K562 (cell line): ENCODE measurements at regions not wholly inside any gene's neighbourhood (a gene's known extent, or its start where the extent isn't known, plus 50 kb on each side); places are given as distances from the start of the nearest gene placed in this dataset.

Source experiments
- ATAC-seq: fragments of 200-7000 bp; cut with Tn5 transposase; 3 replicates; pipeline ENCODE4 v1.9.1; 2020; ENCODE audit warnings: moderate library complexity
- BruUV-seq: library from RNA; stranded (reverse); fragments of 400-500 nt; replicated peaks from 2 replicates; lab custom pipeline; 2021; lab: Mats Ljungman, UMichigan
- CTCF ChIA-PET: fragments of 300-600 bp; formaldehyde crosslinking; extraction: SDS; loops from one replicate; lab custom pipeline; 2021; ENCODE audit warnings: low intra/inter-chr PET ratio; lab: Yijun Ruan, JAX
- POLR2A ChIA-PET: fragments of 300-600, 350-650 bp; sonication (Branson Sonifier 250); formaldehyde crosslinking; extraction: SDS; loops from one replicate; lab custom pipeline; 2021; ENCODE audit warnings: antibody characterized with exemption, inconsistent platforms; lab: Yijun Ruan, JAX
- DNase-seq, 4 experiments: peaks; one replicate each; pipeline versions ENCODE4 v3.0.0 to v3.0.0-alpha.2; 2011 to 2018; ENCODE audit warnings: low spot score in 3 of 4, mixed read lengths in 3 of 4; ENCODE audit errors: extremely low read depth in 1 of 4
- FAIRE-seq: peaks from 2 replicates; lab custom pipeline; 2011; peaks lifted over from hg19 to GRCh38; lab: Jason Lieb, UNC
- H2AFZ ChIP-seq: 2 replicates; pipeline ENCODE4 v1.6.0; 2011; ENCODE audit warnings: low read depth, low read length, control low read depth, inconsistent platforms
- H3K27ac ChIP-seq: fragments of 200-600 bp; 3 replicates; pipeline ENCODE4 v1.8.0; 2011; ENCODE audit warnings: low read depth, mild to moderate bottlenecking, control low read depth, inconsistent platforms, low read length, moderate library complexity, mixed read lengths; ENCODE audit errors: extremely low read depth
- H3K27me3 ChIP-seq, 2 experiments: fragments of 300-600 bp in 1 of 2; 2 replicates in 1 of 2; 3 replicates in 1 of 2; pipeline versions ENCODE4 v1.6.0 to v1.8.0; 2011; ENCODE audit warnings: inconsistent platforms in 2 of 2, low read length in 2 of 2, mild to moderate bottlenecking in 1 of 2, mixed read lengths in 1 of 2, moderate library complexity in 1 of 2; ENCODE audit not compliant: control insufficient read depth in 2 of 2, insufficient read depth in 2 of 2
- H3K36me3 ChIP-seq: fragments of 300-600 bp; 3 replicates; pipeline ENCODE4 v1.8.0; 2011; ENCODE audit warnings: mild to moderate bottlenecking, low read length, inconsistent platforms; ENCODE audit not compliant: control insufficient read depth, insufficient read depth
- H3K4me1 ChIP-seq, 2 experiments: fragments of 200-600 bp in 1 of 2; replicated peaks in 1 of 2; 2 replicates in 1 of 2; 3 replicates in 1 of 2; pipeline versions ENCODE4 v1.5.1 to v1.8.0; 2011; ENCODE audit warnings: inconsistent platforms in 2 of 2, low read length in 2 of 2, mild to moderate bottlenecking in 1 of 2, mixed read lengths in 1 of 2, moderate library complexity in 1 of 2; ENCODE audit not compliant: control insufficient read depth in 2 of 2, insufficient read depth in 2 of 2
- H3K4me2 ChIP-seq: 2 replicates; pipeline ENCODE4 v1.6.1; 2011; ENCODE audit warnings: low read length, control low read depth, inconsistent platforms, mixed read lengths; ENCODE audit not compliant: insufficient read depth
- H3K4me3 ChIP-seq: fragments of 200-600 bp; sonication (generic), shearing (Covaris generic); 2 replicates; pipeline ENCODE4 v1.5.1; 2016; ENCODE audit warnings: control low read depth, inconsistent platforms
- H3K79me2 ChIP-seq: fragments of 200-600 bp; 3 replicates; pipeline ENCODE4 v1.8.0; 2011; ENCODE audit warnings: low read length, inconsistent platforms; ENCODE audit not compliant: control insufficient read depth, insufficient read depth
- H3K9ac ChIP-seq, 2 experiments: 2 replicates each; pipeline versions ENCODE4 v1.6.0 to v1.6.1; 2011; ENCODE audit warnings: low read depth in 2 of 2, low read length in 2 of 2, control low read depth in 1 of 2, inconsistent platforms in 1 of 2, mild to moderate bottlenecking in 1 of 2, mixed read lengths in 1 of 2; ENCODE audit not compliant: insufficient read depth in 1 of 2
- H3K9me1 ChIP-seq: one replicate; pipeline ENCODE4 v1.6.0; 2011; ENCODE audit warnings: inconsistent platforms, mild to moderate bottlenecking, low read length, moderate library complexity; ENCODE audit not compliant: control insufficient read depth, insufficient read depth
- H3K9me3 ChIP-seq: replicated peaks from 2 replicates; pipeline ENCODE4 v1.5.1; 2011; ENCODE audit warnings: low read depth, low read length, inconsistent platforms; ENCODE audit not compliant: control insufficient read depth, insufficient read depth
- H4K20me1 ChIP-seq: replicated peaks from 2 replicates; pipeline ENCODE4 v1.6.1; 2011; ENCODE audit warnings: low read length, inconsistent platforms, mixed read lengths; ENCODE audit not compliant: control insufficient read depth, insufficient read depth
- FOXJ2 ChIP-seq: fragments of 200-800 bp; sonication (Bioruptor generic); IDR thresholded peaks from 2 replicates; pipeline ENCODE4 v1.6.1; 2016; ENCODE audit warnings: missing genetic modification characterization, missing compliant biosample characterization
- FOXK2 ChIP-seq, 2 experiments: fragments of 450-650 bp; IDR thresholded peaks in 1 of 2; conservative IDR thresholded peaks in 1 of 2; 2 replicates each; pipeline ENCODE4 v1.6.1; 2016; ENCODE audit warnings: low read depth in 2 of 2, mild to moderate bottlenecking in 1 of 2
- HOXB6 ChIP-seq: fragments of 250-450 bp; sonication (Bioruptor Pico); IDR thresholded peaks from 2 replicates; pipeline ENCODE4 v1.5.1; 2022; ENCODE audit warnings: mild to moderate bottlenecking, borderline replicate concordance
- NEUROD1 ChIP-seq: fragments of 150-350 bp; IDR thresholded peaks from 2 replicates; pipeline ENCODE4 v1.6.1; 2014; ENCODE audit warnings: borderline replicate concordance, low read length, low read depth; ENCODE audit not compliant: partially characterized antibody
- NRF1 ChIP-seq, 2 experiments: fragments of 450-650 bp; IDR thresholded peaks in 1 of 2; conservative IDR thresholded peaks in 1 of 2; 2 replicates each; pipeline ENCODE4 v1.6.1; 2014; ENCODE audit warnings: mild to moderate bottlenecking in 2 of 2
- SAFB ChIP-seq: fragments of 200-400 bp; formaldehyde crosslinking; IDR thresholded peaks from 2 replicates; pipeline ENCODE4 v1.6.1; 2017; ENCODE audit warnings: low read depth, low read length, borderline replicate concordance
- TEAD1 ChIP-seq, 2 experiments: fragments of 450-650 bp in 1 of 2; sonication (generic) in 1 of 2; formaldehyde crosslinking; IDR thresholded peaks; 2 replicates each; pipeline versions ENCODE4 v1.4.0 to v1.8.0; 2020 to 2022; ENCODE audit warnings: mild to moderate bottlenecking in 2 of 2, missing genetic modification reagents in 1 of 2
- ZNF717 ChIP-seq: fragments of 250-450 bp; sonication (Bioruptor Pico); IDR thresholded peaks from 2 replicates; pipeline ENCODE4 v1.5.0; 2021
- WGBS: fragments of 100-300 bp; shearing (Covaris generic); methylation state at CpG from one replicate; pipeline ENCODE4 v1.1.6; 2016; ENCODE audit warnings: low coverage, mixed read lengths; ENCODE audit not compliant: insufficient coverage; ENCODE audit errors: missing lambda C conversion rate; 5-methylcytosine and 5-hydroxymethylcytosine counted together
- in situ Hi-C: fragments of 300-500 bp; cut with MboI; formaldehyde crosslinking; loops from 4 replicates; pipeline ENCODE4 v1.15.0; 2018; ENCODE audit warnings: inconsistent platforms, mixed read lengths
- intact Hi-C: fragments of 100-400 bp; cut with micrococcal nuclease; formaldehyde crosslinking; loops from 2 replicates; pipeline ENCODE4 v1.14.2; 2022
- TF ChIP-seq, protein P1 (sequence below): fragments of 450-650 bp; IDR thresholded peaks from 2 replicates; pipeline ENCODE4 v1.6.1; 2014; ENCODE audit warnings: low read depth, mild to moderate bottlenecking, moderate library complexity, borderline replicate concordance

DNA sequence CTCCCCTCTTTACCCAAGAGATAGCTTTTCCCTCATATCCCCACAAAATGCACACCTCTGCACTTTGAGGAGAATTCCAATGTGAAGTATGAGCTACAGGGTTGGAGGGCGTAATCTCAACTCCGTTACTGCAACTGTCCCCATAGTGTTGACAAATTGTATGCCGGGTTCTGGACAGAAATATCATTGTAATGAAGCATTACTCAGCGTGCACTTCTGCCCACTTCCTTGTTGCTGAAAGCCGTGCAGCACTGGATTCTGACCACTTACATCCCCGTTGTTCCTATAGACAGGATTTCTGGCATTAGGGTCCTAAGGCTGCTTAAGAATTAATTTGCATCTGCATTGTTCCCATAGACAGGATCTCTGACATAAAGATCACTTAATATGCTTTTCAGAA lies 205.6 kb downstream of the RHOU start:
- in situ Hi-C loops: no loop called here
- CTCF ChIA-PET: no interaction called here
- no peak for ATAC-seq
- H3K4me3 ChIP-seq: no peak overlapping the region
- no peaks in the 10 kb centered on the region for H3K4me1 ChIP-seq
- H3K9ac ChIP-seq: no peak overlapping the region
- no peaks in the 10 kb centered on the region for H3K36me3 ChIP-seq
- H3K9me1 ChIP-seq: no peaks in the 10 kb centered on the region
- POLR2A ChIA-PET: no interaction called here
- peaks cover 15% of the 10 kb centered on the region for H4K20me1 ChIP-seq
- no peak overlapping the region for H3K27ac ChIP-seq
- peaks cover 19 to 52% of the 10 kb centered on the region in 2 experiments; a peak in 4 of 5 replicates for H3K27me3 ChIP-seq
- H3K79me2 ChIP-seq: no peaks in the 10 kb centered on the region
- no peak overlapping the region for H2AFZ ChIP-seq
- no peak for FAIRE-seq
- no TSS peak for BruUV-seq
- intact Hi-C loops: no loop called here
- TF ChIP-seq HOXB6 (CRISPR knock-in tag) (no peak), SAFB (no peak), NRF1 (conservative IDR thresholded peaks at IDR 0.05 in 1 of 2, IDR thresholded peaks at IDR 0.05 in 1 of 2) (no peak), TEAD1 (CRISPR knock-in tag; IDR thresholded peaks at IDR 0.05) (no peak), FOXK2 (conservative IDR thresholded peaks at IDR 0.05 in 1 of 2, IDR thresholded peaks at IDR 0.05 in 1 of 2; ENCODE audit: low read depth in 2 of 2) (no peak), NEUROD1 (no peak), ZNF717 (CRISPR knock-in tag) (no peak), FOXJ2 (tag) (no peak)
- TF ChIP-seq, protein P1, sequence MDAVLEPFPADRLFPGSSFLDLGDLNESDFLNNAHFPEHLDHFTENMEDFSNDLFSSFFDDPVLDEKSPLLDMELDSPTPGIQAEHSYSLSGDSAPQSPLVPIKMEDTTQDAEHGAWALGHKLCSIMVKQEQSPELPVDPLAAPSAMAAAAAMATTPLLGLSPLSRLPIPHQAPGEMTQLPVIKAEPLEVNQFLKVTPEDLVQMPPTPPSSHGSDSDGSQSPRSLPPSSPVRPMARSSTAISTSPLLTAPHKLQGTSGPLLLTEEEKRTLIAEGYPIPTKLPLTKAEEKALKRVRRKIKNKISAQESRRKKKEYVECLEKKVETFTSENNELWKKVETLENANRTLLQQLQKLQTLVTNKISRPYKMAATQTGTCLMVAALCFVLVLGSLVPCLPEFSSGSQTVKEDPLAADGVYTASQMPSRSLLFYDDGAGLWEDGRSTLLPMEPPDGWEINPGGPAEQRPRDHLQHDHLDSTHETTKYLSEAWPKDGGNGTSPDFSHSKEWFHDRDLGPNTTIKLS: no peak
- 1% methylated on average over 6 of the region's 6 CpGs for WGBS
- no peak for DNase-seq
- H3K9me3 ChIP-seq: no peaks in the 10 kb centered on the region
- H3K4me2 ChIP-seq: no peak overlapping the region
